ENCODE measurements at regions not wholly inside any gene's neighbourhood (a gene's known extent, or its start where the extent isn't known, plus 50 kb on each side); places are given as distances from the start of the nearest gene placed in this dataset.

DNA sequence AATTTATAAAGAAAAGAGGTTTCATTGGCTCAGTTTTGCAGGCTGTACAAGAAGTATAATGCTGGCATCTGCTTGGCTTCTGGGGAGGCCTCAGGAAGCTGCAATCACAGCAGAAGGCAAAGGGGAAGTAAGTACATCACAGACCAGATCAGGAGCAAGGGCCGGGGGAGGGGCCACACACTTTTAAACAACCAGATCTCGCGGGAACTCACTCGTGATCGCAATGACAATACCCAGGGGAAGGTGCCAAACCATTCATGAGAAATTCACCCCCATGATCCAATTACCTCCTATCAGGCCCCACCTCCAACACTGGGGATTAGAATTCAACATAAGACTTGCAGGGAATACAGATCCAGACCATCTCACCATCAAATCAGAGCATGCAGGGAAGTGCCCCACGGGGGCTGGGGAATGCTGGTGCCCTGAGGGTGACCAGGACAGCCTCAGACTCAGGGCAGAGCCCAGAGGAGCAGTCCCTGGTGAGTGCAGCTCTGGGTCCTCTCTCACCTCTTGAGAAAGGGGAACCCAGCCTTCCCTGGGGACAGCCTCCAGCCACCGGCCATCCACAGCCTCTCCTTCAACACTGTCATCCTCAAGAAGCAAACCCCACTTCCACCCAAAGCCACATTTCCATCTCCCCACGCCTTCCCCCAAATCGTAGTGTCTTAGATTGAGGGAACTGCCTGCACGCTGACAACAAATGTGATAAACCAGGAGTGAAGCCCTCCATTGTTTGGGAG lies 80.7 kb downstream of the ANKRD60 start:
- Histone ChIP-seq H2BK20ac (ENCODE audit: low read depth, low read length) (no peak overlapping the region), H3K56ac (ENCODE audit: extremely low read depth, insufficient read depth, low read length) (no peak overlapping the region), H4K91ac (ENCODE audit: insufficient read depth, low read depth, low read length) (no peak overlapping the region), H3K18ac (ENCODE audit: low read depth, low read length) (no peak overlapping the region), H3K9me3 (ENCODE audit: control insufficient read depth, insufficient read depth, low read length) (no peaks in the 10 kb centered on the region), H3K9ac (ENCODE audit: low read depth, low read length) (no peak overlapping the region), H4K8ac (ENCODE audit: low read depth in 2 of 2, low read length in 2 of 2) (no peak overlapping the region), H3K79me1 (ENCODE audit: low read depth in 1 of 2, low read length in 2 of 2) (no peaks in the 10 kb centered on the region), H2BK15ac (ENCODE audit: low read depth, low read length) (no peak overlapping the region), H3K4ac (ENCODE audit: low read depth, low read length) (no peak overlapping the region), H4K5ac (ENCODE audit: low read depth, low read length) (no peak overlapping the region), H4K20me1 (ENCODE audit: insufficient read depth, low read length) (no peaks in the 10 kb centered on the region), H3K36me3 (ENCODE audit: control insufficient read depth, insufficient read depth, low read length) (no peaks in the 10 kb centered on the region), H2AK5ac (ENCODE audit: low read depth, low read length) (no peak overlapping the region), H3K4me1 (ENCODE audit: control insufficient read depth, insufficient read depth, low read length) (no peaks in the 10 kb centered on the region), H2BK5ac (ENCODE audit: low read depth, low read length, poor library complexity, severe bottlenecking) (no peak overlapping the region), H3K4me2 (ENCODE audit: low read depth, low read length) (no peak overlapping the region), H3K27ac (ENCODE audit: insufficient read depth, low read length) (no peak overlapping the region), H2AFZ (replicated peaks; ENCODE audit: low read length, poor library complexity) (no peak overlapping the region), H3K27me3 (ENCODE audit: control insufficient read depth, insufficient read depth, low read length) (peaks cover 6% of the 10 kb centered on the region), H2BK120ac (ENCODE audit: low read depth, low read length) (no peak overlapping the region), H3K4me3 (ENCODE audit: insufficient read depth, low read depth, low read length) (no peak overlapping the region), H3K23ac (ENCODE audit: low read depth, low read length) (no peak overlapping the region), H2AK9ac (replicated peaks; ENCODE audit: low read depth, low read length, poor library complexity) (no peak overlapping the region), H3K9me1 (ENCODE audit: insufficient read depth, low read length) (no peaks in the 10 kb centered on the region), H3K14ac (replicated peaks; ENCODE audit: low read depth, low read length) (no peak overlapping the region)
- DNase-seq (no peak), ATAC-seq (ENCODE audit: low read depth) (no peak)
- in situ Hi-C loops (cut with MboI; ENCODE audit: low sequenced_read_pairs) (no loop called here), intact Hi-C loops (cut with micrococcal nuclease) (no loop called here), dilution Hi-C loops (cut with HindIII; ENCODE audit: low sequenced_read_pairs, unreplicated experiment) (no loop called here)
- no peak for TF ChIP-seq MXI1 (IDR thresholded peaks at IDR 0.05; ENCODE audit: borderline replicate concordance, low read depth, low read length)
- no peak for TF ChIP-seq MAFK (IDR thresholded peaks at IDR 0.05; ENCODE audit: low read depth, low read length)
- no peak for TF ChIP-seq RAD21 (IDR thresholded peaks at IDR 0.05; ENCODE audit: low read length)
- no peak for TF ChIP-seq SMC3 (IDR thresholded peaks at IDR 0.05; ENCODE audit: low read depth, low read length)
- TF ChIP-seq CEBPB (IDR thresholded peaks at IDR 0.05; ENCODE audit: low read depth, low read length): no peak
- no peak for TF ChIP-seq FOS (IDR thresholded peaks at IDR 0.05; ENCODE audit: low read depth, low read length)
- TF ChIP-seq, protein P1, sequence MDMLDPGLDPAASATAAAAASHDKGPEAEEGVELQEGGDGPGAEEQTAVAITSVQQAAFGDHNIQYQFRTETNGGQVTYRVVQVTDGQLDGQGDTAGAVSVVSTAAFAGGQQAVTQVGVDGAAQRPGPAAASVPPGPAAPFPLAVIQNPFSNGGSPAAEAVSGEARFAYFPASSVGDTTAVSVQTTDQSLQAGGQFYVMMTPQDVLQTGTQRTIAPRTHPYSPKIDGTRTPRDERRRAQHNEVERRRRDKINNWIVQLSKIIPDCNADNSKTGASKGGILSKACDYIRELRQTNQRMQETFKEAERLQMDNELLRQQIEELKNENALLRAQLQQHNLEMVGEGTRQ (IDR thresholded peaks at IDR 0.05; ENCODE audit: low read depth, low read length): no peak
- no peak for TF ChIP-seq MAZ (IDR thresholded peaks at IDR 0.05; ENCODE audit: borderline replicate concordance, low read depth, low read length)
- TF ChIP-seq, protein P2, sequence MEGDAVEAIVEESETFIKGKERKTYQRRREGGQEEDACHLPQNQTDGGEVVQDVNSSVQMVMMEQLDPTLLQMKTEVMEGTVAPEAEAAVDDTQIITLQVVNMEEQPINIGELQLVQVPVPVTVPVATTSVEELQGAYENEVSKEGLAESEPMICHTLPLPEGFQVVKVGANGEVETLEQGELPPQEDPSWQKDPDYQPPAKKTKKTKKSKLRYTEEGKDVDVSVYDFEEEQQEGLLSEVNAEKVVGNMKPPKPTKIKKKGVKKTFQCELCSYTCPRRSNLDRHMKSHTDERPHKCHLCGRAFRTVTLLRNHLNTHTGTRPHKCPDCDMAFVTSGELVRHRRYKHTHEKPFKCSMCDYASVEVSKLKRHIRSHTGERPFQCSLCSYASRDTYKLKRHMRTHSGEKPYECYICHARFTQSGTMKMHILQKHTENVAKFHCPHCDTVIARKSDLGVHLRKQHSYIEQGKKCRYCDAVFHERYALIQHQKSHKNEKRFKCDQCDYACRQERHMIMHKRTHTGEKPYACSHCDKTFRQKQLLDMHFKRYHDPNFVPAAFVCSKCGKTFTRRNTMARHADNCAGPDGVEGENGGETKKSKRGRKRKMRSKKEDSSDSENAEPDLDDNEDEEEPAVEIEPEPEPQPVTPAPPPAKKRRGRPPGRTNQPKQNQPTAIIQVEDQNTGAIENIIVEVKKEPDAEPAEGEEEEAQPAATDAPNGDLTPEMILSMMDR (conservative IDR thresholded peaks at IDR 0.05; ENCODE audit: low read depth, low read length): no peak
- no peak for TF ChIP-seq BHLHE40 (IDR thresholded peaks at IDR 0.05; ENCODE audit: low read depth, low read length)
- no peak for TF ChIP-seq RFX5 (IDR thresholded peaks at IDR 0.05; ENCODE audit: low read depth, low read length)
- no peak for TF ChIP-seq RCOR1 (IDR thresholded peaks at IDR 0.05; ENCODE audit: insufficient replicate concordance, low read length)
- no peak for TF ChIP-seq NFE2L2 (IDR thresholded peaks at IDR 0.05; ENCODE audit: low read depth, low read length)
- ChIA-PET POLR2A (ENCODE audit: unreplicated experiment) (interaction anchor here (0.6 kb wide), 1 partner anchor 45 kb away, joined by 6 read pairs; no protein-coding TSS in a partner anchor), CTCF (no interaction called here)
- BruUV-seq (replicated peaks): no TSS peak
- no CpG with 5 or more reads among the region's 10 CpGs for WGBS, 2 experiments (ENCODE audit: extremely low coverage in 2 of 2, insufficient read length in 1 of 2)

Data from IMR-90 (cell line).